ENCODE measurements at regions not wholly inside any gene's neighbourhood (a gene's known extent, or its start where the extent isn't known, plus 50 kb on each side); places are given as distances from the start of the nearest gene placed in this dataset.

DNA sequence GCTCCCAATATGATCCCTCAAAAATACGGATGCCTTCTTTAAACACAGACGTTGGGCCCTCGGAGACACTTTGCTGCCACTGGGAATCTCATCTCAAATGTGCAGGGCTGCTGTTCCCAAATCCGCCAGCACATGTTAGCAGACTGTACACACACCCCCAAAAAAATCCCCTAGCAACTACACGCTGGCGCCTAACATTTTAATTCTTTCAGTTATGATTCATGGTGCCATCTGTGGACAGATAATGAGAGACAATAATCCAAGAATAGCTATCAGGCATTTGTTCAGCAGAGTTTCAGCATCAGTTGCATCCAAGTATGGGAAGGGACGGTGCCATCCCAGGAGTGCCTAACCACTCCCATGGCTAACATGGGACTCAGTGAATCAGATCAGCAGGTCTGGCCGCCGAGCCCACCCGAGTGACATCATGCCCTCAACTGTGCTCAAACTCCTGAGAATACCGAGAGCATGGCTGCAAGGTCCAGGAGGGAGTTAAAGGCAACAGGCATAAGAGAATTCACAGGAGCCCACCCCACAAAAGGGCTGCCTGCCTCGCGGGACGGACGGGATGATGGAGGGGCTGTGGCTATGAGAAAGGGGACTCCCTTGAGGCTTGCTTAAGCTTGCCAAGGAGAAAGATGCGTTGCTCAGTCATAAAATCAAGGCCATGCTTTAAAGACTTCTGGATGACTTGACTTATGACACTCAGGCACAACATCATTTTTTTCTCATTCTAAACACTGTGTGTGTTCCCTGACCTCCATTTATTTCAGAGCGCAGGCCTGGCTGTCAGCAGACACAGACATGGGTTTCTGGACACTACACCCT lies 337.0 kb downstream of the SHANK2 start:
- peak; percentile 18 for DNase-seq

DNA sequence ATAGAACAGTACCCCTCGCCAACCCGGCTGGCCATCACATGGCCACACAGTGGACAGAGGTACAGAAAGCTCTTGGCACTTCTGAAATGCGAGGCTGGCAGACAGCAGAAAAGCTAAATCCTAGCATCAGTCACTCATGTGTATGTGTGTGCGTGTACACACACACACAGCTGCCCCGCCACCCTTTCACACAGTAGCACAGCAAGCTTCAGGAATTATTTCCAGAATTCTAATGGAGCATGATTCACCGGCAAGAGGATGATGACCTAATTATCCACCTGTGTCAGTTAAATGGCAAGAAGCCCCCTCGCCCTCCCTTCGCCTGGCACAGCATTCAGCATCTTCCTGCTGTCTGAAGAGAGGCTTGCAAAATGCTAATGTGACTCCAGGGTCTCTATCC lies 336.0 kb downstream of the SHANK2 start:
- DNase-seq = no peak

- DNase-seq = no peak
Measured at GRCh38 chr11:70918242-70918641, 334.1 kb downstream of the SHANK2 start.

DNA sequence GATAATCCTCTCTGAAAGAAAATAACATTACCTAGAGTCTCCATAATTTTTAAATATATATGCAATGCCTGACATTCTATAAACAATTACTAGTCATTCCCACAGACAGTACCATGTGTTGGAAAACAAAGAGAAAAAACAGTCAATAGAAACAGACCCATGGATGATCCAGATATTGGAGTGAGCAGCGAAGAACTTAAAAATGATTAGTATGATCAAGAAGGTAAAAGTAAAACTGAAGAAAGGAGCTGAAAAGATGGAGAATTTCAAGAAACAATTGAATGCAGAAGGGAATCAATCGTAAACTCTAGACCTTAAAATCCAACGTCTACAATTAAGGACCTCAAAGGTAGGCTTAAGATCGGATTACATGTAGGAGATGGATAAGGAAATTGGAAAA lies 330.6 kb downstream of the SHANK2 start:
- DNase-seq = no peak

DNA sequence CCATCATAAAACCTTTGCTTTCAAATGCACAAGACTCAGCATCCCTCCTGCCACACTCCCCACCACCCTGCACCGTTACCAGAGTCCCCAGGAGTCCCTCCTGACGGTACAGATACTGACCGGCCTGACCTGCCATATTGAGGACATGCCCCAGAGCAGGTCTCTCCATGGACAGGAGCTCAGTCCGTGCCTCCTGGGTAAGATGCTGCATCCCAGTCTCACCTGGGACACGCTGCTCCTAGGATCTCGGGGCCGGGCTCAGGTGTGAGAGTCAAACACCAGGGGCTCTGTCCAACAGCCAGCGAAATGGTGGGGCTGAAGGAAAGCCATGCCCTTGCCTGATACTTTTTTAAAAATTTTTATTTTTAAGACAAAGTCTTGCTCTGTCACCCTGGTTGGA lies 328.3 kb downstream of the SHANK2 start:
- DNase-seq = no peak

DNA sequence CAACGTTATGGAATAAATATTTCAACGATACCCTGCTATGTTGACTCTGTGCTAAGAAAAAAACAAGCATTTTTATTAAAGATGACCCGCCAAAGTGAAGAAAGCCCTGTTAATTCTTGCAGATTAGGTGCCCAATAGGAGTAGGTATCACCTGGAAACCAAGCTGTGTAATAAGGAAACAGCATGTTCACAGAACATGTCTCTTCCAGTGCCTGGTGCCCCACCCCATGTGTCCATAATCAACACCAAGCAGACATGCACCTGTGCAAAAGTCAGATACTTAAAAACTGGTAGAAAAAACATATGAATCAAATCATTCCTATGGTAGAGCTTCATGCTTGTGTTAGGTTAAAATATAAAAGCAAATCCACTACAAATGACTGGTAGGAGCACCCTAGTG lies 327.1 kb downstream of the SHANK2 start:
- DNase-seq = no peak

GRCh38 chr11:70926543-70927201 lies 325.7 kb downstream of the SHANK2 start:
- DNase-seq = no peak

- no peak for DNase-seq
Measured at GRCh38 chr11:70928854-70929598, 323.4 kb downstream of the SHANK2 start.

DNA sequence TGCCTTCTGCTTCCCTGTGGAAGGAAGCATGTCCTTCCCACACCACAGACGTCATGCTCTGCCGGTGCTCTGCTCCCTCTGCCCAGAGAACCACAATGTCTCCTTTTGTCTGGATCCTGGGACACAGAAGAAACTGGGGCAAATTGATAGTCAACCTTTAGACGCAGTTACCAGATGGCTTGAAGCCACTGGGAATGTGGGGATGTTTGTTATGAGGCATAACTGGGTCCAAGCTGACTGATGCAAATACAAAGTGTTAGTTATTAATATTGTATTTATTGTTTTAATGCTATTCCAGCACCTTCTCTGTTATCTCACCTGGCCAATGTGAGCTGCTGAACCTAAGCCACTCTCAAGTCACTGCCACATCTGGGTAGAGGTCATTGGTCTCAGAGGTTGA lies 322.2 kb downstream of the SHANK2 start:
- no peak for DNase-seq

DNA sequence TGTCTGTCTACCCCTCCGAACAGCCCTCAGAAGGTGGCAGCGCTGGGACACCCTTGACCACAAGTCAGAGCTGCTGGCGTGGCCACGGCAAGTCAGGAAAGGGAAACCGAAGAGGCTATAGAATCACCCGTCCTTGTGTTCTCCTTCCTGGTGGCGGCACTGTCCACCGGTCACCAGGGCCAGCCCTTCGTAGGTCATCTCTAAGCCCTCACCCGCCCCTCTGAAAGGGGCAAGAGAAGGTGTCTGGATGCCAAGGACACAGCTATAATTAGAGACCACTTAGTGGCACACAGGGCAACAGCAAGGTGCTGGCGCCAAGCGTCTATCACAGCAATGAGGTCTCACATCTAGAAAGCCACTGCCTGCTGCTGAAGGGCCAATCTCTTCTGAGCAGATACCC lies 320.9 kb downstream of the SHANK2 start:
- DNase-seq = no peak

DNA sequence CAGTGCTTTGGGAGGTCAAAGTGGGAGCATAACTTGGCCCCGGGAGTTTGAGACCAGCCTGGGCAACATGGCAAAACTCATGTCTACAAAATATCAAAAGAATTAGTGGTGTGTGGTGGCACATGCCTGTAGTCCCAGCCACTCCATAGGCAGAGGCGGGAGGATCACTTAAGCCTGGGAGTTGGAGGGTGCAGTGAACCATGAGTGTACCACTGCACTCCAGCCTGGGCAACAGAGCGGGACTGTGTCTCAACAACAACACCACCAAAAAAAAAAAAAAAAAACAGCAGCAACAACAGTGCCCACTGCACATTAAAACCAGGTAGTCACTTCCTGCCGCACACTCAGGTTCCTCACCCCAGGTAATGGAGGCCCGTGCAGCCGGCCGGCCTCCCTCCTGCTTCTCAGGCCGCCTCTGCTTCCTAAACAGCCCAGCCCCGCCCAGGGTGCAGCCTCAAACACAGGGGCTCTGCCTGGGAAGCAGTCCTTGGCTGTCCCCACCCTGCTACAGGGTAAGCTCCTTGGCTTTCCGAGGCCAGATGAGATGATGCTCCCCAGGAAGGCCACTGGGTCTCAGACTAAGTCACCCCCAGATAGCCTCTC lies 318.3 kb downstream of the SHANK2 start:
- DNase-seq = no peak

DNA sequence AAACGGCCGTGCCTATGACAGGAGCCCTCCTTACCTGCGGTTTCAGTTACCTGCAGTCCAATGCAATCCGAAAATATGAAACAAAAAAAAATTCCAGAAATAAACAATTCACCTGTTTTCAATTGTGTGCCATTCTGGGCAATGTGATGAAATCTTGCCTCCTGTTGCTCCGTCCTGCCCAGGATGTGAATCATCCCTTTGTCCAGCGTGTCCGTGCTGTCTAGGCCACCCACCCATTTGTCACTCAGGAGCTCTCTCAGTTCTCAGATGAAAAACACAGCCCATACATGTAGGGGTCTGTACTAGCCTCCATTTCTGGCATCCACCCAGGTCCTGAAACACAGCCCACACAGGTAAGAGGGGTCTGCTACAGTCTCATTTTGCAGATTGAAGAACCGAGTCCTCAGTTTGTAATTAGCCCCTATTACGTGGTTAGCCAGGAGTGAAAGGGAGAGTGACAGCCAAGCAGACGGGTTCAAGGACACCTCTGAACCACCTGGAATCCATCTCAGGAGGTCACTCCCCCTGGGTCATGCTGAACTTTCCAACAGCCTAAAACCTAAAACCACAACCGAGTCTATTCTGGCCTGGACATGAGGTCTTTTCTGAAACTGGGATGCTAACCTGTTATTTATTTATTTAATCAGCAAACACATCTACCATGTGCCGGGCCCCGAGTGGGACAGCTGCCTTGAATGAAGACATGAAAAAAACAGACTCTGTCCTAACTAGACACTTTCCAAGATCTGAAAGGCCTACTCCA lies 317.2 kb downstream of the SHANK2 start:
- no peak for DNase-seq

DNA sequence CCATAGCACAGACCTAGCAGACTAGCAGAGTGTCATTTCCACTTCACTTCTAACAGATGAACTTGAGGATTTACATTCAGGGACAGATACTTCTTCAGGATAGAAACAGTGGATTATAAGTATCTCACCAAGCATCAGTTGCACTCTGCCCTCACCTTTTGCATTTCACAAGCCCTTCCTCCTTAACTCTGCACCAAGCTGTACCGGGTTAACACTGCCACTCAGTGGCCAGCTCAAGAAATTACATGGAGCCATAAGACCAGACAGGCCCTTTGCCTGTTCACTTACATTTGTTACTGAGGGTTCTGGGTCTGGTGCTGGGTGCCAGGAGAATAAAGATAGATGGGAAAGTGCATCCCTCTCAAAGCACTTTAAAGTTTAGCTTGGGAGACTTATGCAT lies 309.8 kb downstream of the SHANK2 start:
- no peak for DNase-seq

DNA sequence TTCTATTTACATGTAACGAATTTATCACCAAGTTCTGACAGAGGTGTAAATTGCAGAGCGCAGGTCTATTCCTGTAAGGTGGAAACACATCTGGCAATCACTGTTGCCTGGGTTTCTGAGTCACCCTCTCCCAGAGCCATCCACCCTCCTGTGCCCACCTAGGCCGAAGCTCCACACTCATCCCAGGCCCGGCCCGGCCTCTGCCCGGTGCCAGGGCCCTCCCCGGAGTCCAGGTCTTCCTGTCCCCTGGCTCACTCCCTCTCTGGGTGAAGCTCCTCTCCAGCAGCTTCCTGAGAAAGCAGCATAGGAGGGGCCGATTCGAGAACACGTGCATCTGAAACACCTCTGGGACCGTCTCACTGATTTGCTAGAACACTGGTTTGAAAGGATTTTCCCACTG lies 308.2 kb downstream of the SHANK2 start:
- no peak for DNase-seq

- no peak for DNase-seq
Measured at GRCh38 chr11:70944636-70945035, 307.7 kb downstream of the SHANK2 start.

DNA sequence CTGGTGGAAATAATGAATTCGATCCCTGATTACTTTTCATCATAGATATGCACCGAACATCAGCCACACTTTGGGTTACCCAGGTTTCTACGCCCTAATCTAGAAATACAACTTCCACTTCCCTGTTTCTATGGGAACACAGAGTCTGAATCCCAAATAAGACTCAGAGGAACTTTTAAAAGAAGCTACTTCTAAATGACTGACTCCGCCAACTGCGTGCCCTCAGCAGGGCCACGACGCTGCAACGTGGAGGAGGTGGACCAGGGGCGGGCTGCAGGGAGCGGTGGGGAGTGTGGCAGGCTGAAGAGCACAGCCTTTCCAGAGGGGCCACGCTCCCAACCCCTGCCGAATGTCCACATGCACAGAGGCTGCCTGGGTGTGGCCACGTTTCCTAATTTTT lies 304.0 kb downstream of the SHANK2 start:
- DNase-seq = no peak

DNA sequence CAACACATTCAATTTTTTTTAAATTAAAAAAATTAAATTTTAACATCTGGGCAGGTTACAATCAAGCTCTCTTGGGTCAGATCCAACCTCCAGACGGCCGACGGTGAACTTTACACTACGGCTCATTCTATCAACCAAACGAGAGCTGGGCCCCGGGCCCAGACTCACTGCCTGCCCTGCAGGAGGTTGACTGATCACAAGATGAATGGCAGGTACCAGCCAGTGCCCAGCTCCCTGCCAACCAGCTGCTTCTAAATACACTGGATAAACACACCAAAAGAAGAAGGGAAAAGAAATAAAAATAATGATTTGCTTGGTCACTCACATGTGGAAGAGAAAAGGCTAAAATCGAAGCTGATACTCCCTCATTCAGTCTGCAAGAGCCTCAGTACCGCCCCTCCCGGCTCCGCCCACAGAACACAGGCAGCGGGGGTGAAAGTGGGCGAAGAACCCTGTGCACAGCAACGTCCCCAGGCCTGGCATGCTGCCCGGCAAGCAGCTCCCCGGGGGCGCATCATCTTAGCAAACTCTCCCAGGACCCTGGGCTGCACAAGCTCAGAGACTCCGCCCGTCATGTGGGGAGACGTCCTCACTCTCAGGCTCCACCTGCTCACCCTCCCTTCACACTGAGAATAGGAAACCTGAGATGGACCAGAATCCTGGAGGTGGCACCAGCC lies 303.4 kb downstream of the SHANK2 start:
- peak; percentile 39 for DNase-seq

GRCh38 chr11:70951139-70951804 lies 301.1 kb downstream of the SHANK2 start:
- DNase-seq = no peak

GRCh38 chr11:70952191-70952590 lies 300.2 kb downstream of the SHANK2 start:
- peak; percentile 49 for DNase-seq

DNA sequence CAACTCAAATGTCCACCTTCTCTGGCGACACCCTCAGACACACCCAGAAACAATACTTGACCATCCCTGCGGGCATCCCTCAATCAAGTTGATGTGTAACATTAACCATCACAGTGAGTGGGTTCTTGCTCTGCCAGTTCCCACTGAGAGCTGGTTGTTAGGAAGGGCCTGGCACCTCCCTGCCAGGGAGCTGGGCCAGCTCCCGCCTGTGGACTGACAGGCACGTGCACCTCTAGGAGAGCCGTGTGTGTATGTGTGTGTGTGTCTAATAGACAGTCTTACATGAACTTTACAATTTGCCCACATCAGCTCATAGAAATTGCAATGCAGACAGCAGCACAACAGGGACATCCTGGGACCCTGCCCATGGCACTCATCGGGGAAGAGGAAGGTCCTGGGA lies 298.7 kb downstream of the SHANK2 start:
- DNase-seq = no peak

DNA sequence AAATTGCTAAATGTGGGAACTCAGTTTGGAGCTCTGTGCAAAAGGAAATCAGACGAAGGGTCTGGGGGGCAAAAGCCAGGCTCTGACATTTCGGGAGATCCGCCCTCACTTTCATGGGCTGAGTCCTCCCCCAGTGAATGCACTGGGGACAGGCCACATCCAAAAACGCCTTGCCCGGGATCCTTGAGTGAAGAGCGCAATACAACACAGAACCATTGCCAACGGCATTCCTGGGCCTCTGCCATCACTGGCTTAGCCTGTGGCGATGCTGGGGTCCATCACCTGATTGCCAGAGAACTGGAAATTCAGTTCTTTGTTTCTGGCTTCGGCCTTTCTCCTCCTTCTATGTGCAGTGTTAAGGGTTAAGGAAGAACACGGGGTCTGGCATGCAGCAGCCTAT lies 297.9 kb downstream of the SHANK2 start:
- no peak for DNase-seq

All from NCI-H446 treated with DMSO at 0.1 percent for 48 hours (cell line).